ENCODE measurements at regions not wholly inside any gene's neighbourhood (a gene's known extent, or its start where the extent isn't known, plus 50 kb on each side); places are given as distances from the start of the nearest gene placed in this dataset.
"Not testable (repeated sequence)": the region's sequence is repeated elsewhere in the genome, so short reads cannot be mapped to it uniquely, and the experiment has no call there.

DNA sequence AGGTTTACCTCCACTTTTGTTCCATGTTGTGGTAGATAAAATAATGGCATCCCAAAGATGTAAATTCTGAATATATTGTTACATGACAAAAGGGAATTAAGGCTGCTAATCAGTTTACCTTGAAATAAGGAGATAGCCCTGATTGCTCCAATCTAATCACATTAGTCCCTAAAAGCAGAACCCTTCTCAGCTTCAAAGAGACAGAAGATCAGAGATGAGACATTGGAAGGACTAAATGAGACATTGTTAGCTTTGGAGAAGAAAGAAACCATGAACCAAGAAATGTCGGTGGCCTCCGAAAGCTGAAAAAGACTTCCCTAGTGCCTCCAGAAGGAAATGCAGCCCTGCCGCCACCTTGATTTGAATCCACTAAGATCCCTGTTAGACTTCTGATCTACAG lies 82.8 kb upstream of the PARP8 start:
- no peak for DNase-seq (ENCODE audit: low read depth, low spot score)
- H3K27ac ChIP-seq: no peak overlapping the region

DNA sequence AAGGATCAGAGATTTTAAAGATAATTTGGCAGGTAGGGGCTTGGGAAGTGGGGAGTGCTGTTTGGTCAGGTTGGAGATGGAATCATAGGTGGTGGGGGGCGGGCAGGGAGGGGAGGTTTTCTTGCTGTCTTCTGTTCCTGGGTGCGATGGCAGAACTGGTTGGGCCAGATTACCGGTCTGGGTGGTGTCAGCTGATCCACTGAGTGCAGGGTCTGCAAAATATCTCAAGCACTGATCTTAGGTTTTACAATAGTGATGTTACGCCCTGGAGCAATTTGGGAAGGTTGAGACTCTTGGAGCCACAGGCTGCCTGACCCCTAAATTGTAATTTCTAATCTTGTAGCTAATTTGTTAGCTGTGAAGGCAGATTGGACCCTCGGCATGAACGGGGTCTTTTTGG lies 78.0 kb upstream of the PARP8 start:
- DNase-seq (ENCODE audit: low read depth, low spot score); H3K27ac ChIP-seq: not testable (repeated sequence)

DNA sequence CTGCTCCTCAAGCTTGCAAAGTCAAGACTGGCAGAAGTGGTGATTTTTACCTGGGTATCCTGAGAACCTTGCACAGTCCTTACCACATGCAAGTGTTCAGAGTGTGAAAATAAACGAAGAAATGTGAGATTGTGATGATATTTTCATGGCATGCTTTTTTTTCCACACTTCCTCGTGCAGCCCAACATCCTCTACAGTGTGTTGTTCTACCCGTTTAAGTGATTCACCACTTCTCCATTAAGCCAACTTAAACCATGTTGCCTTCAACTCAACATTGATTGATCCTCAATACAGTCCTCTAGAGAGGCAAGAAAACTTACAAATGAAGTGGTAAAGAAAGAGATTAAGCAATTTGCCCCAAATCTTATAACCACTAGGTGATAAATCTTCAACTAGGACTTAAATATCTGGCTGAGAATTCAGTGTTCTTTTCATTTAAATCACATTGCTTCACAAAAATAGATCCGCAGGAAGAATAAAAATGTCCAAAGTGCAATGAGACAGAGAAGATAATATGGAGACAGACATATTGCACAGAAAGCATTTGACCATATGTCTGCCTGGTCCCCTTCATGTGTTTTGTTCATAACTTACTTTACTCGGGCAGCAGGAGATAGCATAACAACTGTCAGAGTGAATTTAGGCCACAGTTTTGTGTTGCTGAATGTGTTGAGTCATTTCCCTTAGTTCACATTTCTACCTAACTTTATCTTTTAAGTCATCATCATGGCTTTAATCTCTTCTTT lies 75.8 kb upstream of the PARP8 start:
- not testable (repeated sequence) for H3K27ac ChIP-seq; DNase-seq (ENCODE audit: low read depth, low spot score)

DNA sequence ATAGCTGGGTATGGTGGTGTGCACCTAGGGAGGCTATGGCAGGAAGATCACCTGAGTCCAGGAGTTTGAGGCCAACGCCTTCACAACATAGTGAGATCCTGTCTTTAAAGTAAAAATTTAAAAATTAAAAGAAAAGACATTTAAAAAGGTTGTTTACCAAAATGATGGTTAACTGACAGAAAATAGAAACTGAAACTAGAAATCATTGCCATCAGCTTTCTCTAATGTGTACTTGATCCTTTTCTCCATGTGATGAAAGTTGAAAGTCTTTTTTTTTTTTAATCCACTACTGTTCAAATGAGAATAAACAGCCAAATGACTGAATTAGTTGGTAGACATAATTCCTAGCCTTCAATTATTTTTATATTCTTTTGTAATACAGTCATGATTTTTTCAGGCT lies 75.1 kb upstream of the PARP8 start:
- not testable (repeated sequence) for DNase-seq (ENCODE audit: low read depth, low spot score); H3K27ac ChIP-seq

DNA sequence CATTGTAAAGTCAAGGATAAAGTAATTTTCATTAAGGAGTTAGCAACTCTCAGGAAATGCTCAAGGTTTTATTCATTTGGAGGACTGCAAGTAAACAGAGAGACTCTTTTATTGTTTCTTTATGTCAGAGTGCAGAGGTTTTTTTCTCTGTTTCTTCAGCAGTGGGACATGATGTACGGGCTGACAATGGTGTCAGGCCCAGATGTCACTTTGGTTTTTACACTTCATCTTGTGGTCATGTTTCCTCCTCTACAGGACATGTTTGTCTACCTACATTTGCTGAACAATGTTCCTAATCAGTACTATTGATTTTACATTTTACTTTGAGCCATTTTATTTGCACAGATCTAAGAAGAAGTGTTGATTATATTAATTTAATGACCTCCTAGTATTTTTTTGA lies 72.8 kb upstream of the PARP8 start:
- DNase-seq (ENCODE audit: low read depth, low spot score): no peak
- H3K27ac ChIP-seq: no peak overlapping the region

DNA sequence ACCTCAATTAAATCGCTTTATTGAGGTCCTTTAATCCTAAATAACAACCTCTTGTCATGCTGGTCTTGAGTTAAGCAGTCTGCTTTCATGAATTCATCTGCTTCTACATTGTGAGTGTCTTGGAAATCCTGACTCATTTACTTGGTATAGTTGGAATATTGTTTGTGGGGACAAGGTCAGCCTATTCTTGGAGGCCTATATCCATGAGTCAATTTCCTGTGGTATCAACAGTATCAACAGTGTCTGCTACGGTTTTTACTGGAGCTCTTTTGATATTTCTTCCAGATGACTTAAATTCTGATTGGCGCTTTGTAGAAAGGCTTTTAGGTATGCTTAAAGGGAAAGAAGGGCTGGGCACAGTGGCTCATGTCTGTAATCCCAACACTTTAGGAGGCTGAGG lies 71.2 kb upstream of the PARP8 start:
- peak; percentile 54 for DNase-seq (ENCODE audit: low read depth, low spot score)
- peak overlapping the region; percentile 54 for H3K27ac ChIP-seq

DNA sequence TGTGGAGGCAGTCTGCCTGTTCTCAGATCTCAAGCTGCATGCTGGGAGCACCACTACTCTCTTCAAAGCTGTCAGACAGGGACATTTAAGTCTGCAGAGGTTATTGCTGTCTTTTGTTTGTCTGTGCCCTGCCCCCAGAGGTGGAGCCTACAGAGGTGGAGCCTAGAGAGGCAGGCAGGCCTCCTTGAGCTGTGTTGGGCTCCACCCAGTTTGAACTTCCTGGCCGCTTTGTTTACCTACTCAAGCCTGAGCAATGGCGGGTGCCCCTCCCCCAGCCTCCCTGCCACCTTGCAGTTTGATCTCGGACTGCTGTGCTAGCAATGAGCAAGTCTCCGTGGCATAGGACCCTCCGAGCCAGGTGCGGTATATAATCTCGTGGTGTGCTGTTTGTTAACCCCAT lies 64.9 kb upstream of the PARP8 start:
- not testable (repeated sequence) for H3K27ac ChIP-seq; DNase-seq (ENCODE audit: low read depth, low spot score)

DNA sequence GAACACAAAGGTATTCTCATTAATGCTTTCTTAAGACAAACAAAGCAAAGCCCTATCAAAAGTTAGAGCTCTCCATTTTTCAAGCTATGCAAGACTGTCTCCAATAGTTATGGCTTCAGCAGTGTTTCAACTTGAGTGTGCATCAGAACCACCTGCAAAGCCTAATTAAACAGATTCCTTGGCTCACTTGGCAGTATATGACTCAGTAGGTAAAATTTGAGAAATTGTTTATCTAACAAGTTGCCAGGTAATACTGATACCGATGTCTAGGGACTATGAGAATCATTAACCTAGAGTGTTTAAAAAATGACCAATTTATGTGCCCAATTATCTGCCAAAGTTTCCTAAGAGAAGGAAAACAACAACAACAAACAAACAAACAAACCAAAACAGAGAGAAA lies 60.3 kb upstream of the PARP8 start:
- no peak overlapping the region for H3K27ac ChIP-seq
- peak; percentile 36 for DNase-seq (ENCODE audit: low read depth, low spot score)

DNA sequence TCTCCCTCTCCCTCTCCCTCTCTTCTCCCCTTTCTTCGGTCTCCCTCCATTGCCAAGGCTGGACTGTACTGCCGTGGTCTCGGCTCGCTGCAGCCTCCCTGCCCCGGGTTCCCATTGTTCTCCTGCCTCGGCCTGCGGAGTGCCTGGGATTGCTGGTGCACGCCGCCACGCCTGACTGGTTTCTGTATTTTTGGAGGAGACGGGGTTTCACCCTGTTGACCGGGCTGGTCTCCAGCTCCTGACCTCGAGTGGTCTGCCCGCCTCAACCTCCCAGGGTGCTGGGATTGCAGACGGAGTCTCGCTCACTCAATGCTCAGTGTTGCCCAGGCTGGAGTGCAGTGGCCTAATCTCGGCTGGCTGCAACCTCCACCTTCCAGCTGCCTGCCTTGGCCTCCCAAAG lies 59.0 kb upstream of the PARP8 start:
- DNase-seq (ENCODE audit: low read depth, low spot score); H3K27ac ChIP-seq: not testable (repeated sequence)

DNA sequence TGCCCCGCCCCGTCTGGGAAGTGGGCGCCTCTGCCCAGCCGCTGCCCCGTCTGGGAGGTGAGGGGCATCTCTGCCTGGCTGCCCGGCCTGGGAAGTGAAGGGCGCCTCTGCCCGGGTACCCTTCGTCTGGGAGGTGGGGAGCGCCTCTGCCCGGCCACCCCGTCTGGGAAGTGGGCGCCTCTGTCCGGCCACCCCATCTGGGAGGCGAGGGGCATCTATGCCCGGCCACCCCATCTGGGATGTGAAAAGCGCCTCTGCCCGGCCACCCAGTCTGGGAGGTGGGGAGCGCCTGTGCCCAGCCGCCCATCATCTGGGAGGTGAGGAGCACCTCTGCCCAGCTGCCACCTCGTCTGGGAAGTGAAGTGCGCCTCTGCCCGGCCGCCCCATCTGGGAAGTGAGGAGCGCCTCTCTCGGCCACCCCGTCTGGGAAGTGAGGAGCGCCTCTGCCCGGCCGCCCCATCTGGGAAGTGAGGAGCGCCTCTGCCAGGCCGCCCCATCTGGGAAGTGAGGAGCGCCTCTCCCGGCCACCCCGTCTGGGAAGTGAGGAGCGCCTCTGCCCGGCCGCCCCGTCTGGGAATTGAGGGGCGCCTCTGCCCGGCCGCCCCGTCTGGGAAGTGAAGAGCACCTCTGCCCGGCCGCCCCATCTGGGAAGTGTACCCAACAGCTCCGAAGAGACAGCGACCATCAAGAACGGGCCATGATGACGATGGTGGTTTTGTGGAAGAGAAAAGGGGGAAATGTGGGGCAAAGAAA lies 58.3 kb upstream of the PARP8 start:
- not testable (repeated sequence) for DNase-seq (ENCODE audit: low read depth, low spot score); H3K27ac ChIP-seq

DNA sequence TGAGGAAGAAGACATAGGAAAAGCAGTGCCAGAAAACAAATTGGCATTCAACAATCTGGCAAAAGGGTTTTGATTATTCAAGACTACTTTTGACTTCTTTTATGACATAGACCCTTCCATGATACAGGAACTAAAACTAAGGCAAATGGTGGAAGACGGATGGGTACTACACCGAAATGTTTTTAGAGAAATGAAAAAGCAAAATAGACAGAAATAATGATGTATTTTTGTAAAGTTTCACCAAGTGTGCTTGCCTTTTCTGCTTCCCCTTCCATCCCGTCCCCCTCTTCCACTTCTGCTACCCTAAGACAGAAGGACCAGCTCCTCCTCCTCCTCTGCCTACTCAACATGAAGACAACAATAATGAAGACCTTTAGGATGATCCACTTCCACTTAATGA lies 53.4 kb upstream of the PARP8 start:
- DNase-seq (ENCODE audit: low read depth, low spot score); H3K27ac ChIP-seq: not testable (repeated sequence)

Measured in epithelial cell of prostate (primary cell).